ENCODE measurements at regions not wholly inside any gene's neighbourhood (a gene's known extent, or its start where the extent isn't known, plus 50 kb on each side); places are given as distances from the start of the nearest gene placed in this dataset.

GRCh38 chr22:22032099-22032905, 49.7 kb upstream of the TOP3B start:
- DNase-seq (ENCODE audit: insufficient read length, low spot score) (no peak), FAIRE-seq (no peak)
